ENCODE measurements at regions not wholly inside any gene's neighbourhood (a gene's known extent, or its start where the extent isn't known, plus 50 kb on each side); places are given as distances from the start of the nearest gene placed in this dataset.

DNA sequence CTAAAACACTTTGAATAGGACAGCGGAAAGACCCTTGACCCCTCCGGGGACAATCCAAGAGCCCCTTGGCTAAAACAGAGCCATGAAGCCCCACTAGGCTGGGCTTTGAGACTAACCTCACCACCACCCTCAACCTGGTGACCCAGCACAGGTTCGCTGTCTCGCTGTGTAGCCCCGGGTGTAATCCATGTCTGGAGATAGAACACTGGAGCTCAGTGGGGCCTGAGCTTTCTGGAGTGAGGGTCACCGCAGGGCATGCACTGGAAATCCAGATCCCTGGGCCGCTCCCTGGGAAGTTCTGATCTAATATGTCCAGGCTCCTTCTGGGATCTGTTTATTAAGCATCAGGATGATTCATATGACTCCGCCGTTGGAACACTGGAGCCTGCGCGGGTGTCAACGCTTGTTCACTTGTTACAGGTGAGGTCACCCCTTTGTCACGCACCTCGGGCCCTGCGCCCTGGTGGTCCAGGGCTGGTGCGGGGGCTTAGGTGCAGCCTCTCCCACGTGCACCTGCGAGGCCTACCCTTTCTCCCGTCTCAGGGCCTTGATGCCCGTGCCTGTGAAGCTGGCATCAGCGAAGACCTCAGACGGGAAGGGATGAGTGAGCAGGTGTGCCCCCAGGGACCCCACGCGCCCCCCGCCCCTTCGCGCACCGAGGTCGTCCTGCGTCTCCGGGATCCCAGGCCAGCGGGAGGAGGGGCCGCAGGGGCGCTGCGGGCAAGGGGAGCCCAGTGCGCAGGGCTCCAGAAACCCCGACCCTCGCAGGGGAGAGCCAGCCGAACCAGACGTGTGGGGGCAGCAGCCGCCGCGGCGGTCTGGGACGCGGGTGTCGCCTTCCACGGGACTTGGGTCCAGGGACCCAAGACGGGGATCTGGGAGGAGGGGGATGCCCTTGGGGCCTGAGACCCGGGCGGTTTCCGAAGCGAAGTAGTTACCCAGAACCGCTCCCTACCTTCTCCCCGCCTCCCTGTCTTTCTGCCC lies 224.1 kb upstream of the FOXF1 start:
- no peak for DNase-seq (ENCODE audit: low read depth in 4 of 4, low spot score in 3 of 4)

DNA sequence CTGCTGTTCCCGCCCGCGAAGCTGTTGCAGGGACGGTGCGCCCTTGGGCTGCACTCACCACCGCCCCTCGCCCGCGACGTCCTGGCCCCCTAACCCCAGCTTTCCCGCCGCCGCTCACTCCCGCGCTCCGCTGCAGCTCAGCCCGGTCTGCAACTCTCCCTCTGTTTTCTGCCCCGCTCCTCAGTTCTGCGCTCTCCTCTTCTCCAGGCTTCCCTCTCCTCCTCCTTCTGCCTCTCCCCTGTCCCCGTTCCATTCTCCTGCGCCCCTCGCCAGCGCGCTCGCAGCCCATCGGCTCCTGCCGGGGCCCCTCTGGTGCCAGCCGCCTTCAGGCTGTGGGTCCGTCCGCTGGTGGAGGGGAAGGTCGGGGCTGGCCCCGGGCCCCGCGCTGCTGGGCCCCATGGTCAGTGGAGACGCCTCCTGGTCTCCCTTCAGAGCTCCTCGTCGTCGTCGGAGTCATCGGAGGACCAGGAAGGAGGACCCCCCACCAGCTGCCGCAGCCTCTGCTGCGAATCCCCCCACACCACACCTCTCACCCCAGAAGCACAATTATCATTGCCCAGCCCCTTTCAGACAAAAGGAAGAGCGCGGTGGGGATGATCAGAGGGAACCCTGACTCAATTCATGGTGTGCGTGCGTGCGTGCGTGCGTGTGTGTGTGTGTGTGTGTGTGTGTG lies 223.2 kb upstream of the FOXF1 start:
- DNase-seq (ENCODE audit: low read depth in 4 of 4, low spot score in 3 of 4), result no peak

DNA sequence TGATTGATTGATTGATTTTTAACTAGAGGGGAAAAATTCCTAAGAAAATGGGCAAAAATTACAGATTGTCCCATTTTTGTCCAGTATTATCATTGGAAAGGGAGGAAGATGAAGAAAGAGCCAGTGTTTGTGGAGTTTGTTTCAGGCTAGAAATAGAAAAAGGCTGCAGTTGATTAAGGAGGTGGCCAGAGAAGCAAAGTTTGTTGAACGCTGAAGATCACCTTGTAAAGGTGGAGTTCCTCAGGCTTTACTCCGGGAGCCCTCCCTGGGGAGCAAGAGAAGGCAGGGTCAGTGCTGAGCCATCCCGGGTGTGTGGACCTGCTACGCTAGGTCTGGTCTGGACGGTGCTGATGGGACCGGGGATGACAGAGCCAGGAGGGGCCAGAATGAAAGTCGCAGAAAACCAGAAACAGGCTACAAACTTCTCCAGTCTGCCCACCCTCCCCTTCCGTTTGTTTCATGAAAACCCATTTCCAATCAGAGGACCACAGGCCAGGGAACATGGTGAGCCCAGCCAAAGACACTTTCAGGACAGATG lies 222.6 kb upstream of the FOXF1 start:
- no peak for DNase-seq (ENCODE audit: low read depth in 4 of 4, low spot score in 3 of 4)

GRCh38 chr16:86288716-86289294 lies 221.5 kb upstream of the FOXF1 start:
- DNase-seq (ENCODE audit: low read depth in 4 of 4, low spot score in 3 of 4), result no peak

DNA sequence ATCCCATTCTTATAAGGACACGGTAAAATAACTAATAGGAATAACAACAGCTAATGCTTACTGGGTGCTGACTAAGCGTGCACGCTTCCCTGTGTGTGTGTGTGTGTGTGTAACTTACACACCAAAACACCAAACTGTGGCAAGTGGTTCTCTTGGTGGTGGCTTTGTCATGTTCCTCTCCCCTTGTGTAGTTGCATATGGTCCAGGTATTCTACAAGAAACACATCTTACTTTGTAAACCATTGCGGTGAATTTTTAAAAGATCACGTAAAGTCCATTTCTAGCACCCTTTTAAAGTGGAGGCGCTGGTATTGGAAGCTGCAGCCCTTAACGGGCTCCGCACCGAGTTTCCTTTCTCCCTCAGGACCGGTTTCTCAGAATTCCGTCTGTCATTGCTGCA lies 221.0 kb upstream of the FOXF1 start:
- no peak for DNase-seq (ENCODE audit: low read depth in 4 of 4, low spot score in 3 of 4)

DNA sequence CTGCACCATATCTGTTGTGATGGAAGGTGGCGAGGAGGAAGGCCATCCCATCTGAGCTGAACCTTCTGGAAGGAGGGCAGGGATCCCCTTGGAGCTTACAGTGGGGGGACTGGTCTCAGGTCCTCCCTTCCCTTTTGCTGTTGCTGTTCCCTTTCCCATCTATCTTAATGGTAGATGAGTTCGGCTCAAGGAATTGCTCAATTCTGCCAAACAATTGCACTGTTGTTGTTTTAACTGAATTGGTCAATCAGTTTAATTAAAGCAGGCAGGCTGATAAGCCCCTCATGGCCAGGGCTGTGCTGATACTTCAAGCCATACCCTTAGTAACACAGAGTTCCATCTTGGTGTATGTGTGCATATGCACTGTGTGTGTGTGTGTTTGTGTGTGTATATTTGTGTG lies 220.4 kb upstream of the FOXF1 start:
- DNase-seq (ENCODE audit: low read depth in 4 of 4, low spot score in 3 of 4), result no peak

GRCh38 chr16:86291491-86291890 lies 218.8 kb upstream of the FOXF1 start:
- DNase-seq (ENCODE audit: low read depth in 4 of 4, low spot score in 3 of 4), result no peak

GRCh38 chr16:86292171-86292775 lies 218.1 kb upstream of the FOXF1 start:
- DNase-seq (ENCODE audit: low read depth in 4 of 4, low spot score in 3 of 4), result no peak

DNA sequence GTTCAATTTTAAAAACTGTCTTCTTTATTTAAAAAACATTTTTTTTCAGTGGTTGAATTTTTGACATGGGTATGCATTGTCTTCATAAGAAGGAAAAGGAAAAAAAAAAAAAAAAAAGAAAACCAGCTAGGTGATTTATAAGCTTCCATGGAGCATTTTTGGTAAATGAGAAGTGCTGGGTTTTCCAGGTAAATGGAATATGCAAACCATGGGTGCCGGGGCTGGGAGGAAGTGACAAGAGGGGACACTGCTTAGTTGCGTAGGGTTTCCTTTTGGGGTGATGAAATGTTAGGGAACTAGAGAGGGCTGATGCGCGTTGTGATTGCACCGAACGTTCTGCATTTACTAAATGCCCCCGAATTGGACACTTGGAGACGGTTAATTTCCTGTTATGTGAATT lies 217.4 kb upstream of the FOXF1 start:
- no peak for DNase-seq (ENCODE audit: low read depth in 4 of 4, low spot score in 3 of 4)

DNA sequence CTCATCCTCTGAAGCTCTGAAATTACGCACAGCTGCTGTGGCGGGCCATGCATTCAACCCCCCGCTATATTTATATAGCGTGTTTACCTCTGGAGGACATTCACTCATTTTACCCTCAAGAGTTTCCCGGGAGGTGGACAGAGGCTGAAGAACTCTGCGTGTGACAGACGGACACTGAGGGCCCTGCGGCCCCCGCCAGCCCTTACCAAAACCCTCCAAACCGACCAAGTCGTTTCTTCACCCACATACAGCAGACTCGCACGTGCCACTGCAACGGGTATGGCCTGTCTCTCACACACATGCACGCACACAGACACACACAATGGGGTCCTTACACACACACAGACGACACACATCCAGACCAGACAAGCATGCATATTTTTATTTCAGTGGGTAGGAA lies 216.4 kb upstream of the FOXF1 start:
- DNase-seq (ENCODE audit: low read depth in 4 of 4, low spot score in 3 of 4), result no peak

- peak in 3 of 4 donors; percentile 38 to 55 (median 40) for DNase-seq (ENCODE audit: low read depth in 4 of 4, low spot score in 3 of 4)
Observed at GRCh38 chr16:86294535-86295196, 215.7 kb upstream of the FOXF1 start.

DNA sequence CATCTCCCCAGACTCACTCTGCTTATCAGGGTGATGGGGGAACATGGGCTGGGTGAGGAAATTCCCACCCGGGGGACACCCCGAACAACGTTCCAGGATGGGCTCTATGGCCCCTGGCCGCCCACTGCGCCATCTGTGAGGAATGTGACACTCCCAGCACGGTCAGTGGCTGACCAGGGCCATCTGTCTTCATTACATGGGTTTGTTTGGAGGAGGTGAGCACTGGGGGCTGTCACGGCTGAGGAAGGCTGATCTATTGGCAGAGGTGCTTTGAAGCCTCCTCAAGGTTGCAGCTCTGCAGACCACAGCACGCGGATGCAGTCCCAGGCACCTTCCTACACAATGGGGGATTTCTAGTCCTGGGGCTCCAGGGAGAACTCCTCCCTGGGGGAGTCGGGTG lies 214.1 kb upstream of the FOXF1 start:
- DNase-seq (ENCODE audit: low read depth in 4 of 4, low spot score in 3 of 4), result no peak

DNA sequence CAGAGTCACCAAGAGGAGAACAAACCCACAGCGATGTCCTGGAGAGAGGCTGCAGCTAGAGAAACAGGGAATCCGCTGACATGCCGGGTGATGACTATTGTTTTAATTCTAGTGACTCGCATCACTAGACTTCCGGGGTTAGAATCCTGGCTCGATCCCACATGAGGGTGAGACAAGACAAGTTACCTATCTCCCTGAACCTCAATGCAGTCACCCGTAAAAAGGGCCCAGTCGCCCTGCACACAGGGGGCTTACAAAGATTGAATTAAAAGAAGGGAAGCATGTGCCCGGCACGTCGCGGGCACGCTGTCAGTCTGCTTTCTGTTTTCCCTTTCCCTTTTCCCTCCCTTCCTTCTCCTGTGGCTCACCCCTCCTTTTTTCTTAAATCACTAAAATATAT lies 212.9 kb upstream of the FOXF1 start:
- no peak for DNase-seq (ENCODE audit: low read depth in 4 of 4, low spot score in 3 of 4)

DNA sequence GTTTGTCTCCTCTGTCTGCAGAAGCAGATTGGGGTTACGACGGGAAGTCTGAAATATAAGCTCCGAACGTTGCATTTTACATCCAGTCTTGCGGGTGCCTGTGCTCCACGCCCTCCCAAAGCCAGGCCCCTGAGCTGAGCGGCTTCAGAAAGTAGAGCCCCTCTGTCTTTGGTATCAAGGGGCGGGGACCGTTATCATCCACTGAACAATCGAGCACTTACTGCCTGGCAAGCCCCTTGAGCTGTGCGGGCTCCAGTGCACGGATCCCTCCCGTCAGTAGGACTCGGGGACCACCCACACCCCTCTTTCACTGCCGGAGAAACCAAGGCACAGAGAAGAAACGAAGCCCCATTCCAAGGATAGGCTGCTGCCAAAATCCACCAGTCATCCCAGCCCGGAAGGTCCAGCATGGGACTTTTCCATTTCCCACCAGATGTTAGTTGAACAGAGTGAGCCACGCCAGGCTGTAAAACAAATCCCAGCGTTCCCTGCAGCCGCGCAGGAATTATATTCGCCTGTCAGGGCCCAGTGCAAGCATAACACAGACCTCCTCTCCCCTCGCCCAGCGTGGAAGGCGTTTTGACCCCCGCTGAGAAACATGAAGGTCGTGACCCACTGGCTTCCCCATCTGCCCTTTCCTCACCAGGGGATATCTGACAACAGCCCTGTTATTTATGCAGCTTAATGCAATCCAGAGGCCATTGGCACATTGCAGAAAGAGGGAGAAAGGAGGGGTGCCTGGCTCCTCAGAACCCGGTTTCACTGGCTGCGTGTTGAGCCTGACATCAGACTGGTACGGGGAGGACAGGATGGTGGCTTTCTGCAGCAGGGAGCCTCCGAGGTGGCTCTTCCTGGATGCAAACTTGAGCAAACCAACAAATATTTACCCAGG lies 212.2 kb upstream of the FOXF1 start:
- DNase-seq (ENCODE audit: low read depth in 4 of 4, low spot score in 3 of 4), result no peak

DNA sequence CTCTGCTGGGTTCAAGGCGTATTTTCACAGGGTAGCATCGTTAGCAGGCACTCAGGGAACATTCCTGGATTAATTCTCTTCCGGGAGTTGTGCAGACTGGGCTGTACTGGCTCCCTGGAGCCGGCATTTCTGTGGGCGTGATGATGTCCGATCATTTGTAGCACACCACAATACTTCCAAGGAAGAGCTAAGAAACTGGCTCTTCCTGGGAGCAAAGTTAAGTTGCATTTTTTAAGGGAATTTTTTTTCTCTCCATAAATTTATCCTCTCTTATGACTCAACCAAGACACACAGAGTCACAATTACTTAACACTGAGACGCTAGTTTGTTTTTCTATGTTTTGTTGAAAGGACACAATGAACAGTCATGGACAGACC lies 211.6 kb upstream of the FOXF1 start:
- no peak for DNase-seq (ENCODE audit: low read depth in 4 of 4, low spot score in 3 of 4)

DNA sequence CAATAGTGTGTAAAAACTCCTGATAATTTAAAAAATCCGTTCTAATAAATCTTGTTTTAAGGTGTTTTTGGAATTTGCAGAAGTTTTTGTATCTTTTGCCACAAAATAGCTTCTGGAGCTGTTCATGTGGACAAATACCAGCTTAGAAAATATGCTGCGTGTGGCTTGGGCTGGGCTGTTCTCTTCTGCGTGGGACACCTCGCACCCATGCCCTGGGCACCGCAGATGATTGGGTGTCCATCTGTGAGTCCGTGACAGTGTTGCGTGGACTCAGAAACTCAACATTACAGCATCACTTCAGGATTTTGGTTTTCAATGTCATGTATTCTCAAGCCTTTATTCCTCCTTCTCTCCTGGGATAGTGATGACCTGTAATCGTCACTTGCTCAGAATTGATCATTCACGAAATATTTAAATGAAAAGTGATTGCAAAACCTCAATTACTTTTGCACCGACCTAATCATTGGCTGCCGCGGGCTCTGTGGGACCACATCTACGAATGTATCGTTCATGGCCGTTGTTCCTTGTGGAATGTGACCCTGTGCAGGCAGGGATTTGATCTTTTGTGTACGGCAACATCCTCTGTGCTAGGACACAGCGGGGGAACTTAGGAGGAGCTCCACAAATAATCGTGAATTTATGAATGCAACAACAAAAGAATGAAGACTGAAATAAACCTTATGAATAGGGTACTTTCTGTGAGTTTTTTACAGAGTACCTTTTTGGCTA lies 210.3 kb upstream of the FOXF1 start:
- DNase-seq (ENCODE audit: low read depth in 4 of 4, low spot score in 3 of 4), result no peak

DNA sequence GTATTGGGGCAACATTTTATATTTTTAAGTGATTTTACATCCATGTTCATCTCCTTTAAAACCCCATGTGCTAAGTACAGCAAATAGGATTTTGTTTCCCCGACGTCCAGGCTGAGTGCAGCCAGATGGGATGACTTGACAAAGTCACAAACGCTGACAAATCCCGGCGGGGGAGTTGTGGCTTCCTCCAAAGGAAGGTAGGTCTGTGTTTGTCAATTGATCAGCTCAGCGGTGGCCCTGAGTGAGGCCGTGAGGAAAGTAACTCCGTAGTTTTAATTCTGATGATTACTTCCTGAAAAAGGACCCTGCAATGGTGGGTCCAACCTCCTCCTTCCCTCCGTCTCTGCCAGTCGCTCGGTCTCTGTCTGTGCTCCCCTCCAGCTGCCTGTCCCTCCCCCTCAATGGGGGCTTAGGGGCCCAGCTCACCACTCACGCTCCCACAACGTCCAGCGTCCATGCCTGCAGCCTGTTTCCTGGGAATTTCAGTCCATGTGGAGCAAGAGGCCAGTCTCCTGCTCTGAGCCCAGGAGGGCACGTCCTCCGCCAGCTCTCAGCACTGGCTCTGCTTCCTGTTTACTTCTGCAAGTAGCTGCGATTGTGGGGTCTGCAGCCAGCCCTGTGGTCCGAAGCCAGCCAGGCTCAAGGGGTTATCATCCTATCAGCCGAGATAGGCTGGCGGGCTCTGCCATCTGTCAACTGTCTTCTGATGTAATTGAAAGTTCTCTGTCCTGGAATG lies 209.4 kb upstream of the FOXF1 start:
- DNase-seq (ENCODE audit: low read depth in 4 of 4, low spot score in 3 of 4), result no peak

GRCh38 chr16:86302421-86303109 lies 207.8 kb upstream of the FOXF1 start:
- no peak for DNase-seq (ENCODE audit: low read depth in 4 of 4, low spot score in 3 of 4)
